Upper lobe of left lung (tissue), 4 donors: ENCODE measurements at regions not wholly inside any gene's neighbourhood (a gene's known extent, or its start where the extent isn't known, plus 50 kb on each side); places are given as distances from the start of the nearest gene placed in this dataset.

ENCODE experiments used
- CTCF ChIP-seq, 6 experiments: fragments of 450-650 bp in 4 of 6; fragments of 200-600 bp in 2 of 6; sonication (generic) in 2 of 6; IDR thresholded peaks; one replicate each; pipeline ENCODE4 v1.5.1; 2016 to 2019; ENCODE audit warnings: antibody characterized with exemption in 6 of 6
- EP300 ChIP-seq, 4 donors: sonication (generic); formaldehyde crosslinking; IDR thresholded peaks; one replicate each; pipeline ENCODE4 v1.5.1; 2017; ENCODE audit warnings: antibody characterized with exemption in 4 of 4, control low read depth in 2 of 4
- POLR2A ChIP-seq, 4 donors: fragments of 450-650 bp; IDR thresholded peaks; one replicate each; pipeline ENCODE4 v1.5.1; 2016 to 2017; ENCODE audit warnings: antibody characterized with exemption in 4 of 4, mild to moderate bottlenecking in 2 of 4
- POLR2AphosphoS5 ChIP-seq, 2 donors: sonication (generic); formaldehyde crosslinking; IDR thresholded peaks; one replicate each; pipeline ENCODE4 v1.5.1; 2017; ENCODE audit warnings: antibody characterized with exemption in 2 of 2

GRCh38 chr20:50367739-50368375 lies 142.3 kb upstream of the PTPN1 start:
- TF ChIP-seq CTCF (IDR thresholded peaks at IDR 0.05): no peak
- TF ChIP-seq POLR2AphosphoS5 (IDR thresholded peaks at IDR 0.05): no peak
- TF ChIP-seq POLR2A (IDR thresholded peaks at IDR 0.05): no peak
- TF ChIP-seq EP300 (IDR thresholded peaks at IDR 0.05): no peak
